Coronary artery (tissue), 2 donors: ENCODE measurements at regions not wholly inside any gene's neighbourhood (a gene's known extent, or its start where the extent isn't known, plus 50 kb on each side); places are given as distances from the start of the nearest gene placed in this dataset.

Experiments used
- DNase-seq: peaks from one replicate; pipeline ENCODE4 v3.0.0-alpha.2; 2017; ENCODE audit warnings: low spot score
- H3K27ac ChIP-seq, 2 donors: fragments of 200-600 bp; sonication (generic); one replicate each; pipeline ENCODE4 v1.5.1; 2016 to 2019
- H3K4me3 ChIP-seq: fragments of 200-600 bp; sonication (generic); 2 replicates; pipeline ENCODE4 v1.5.1; 2016; ENCODE audit warnings: mild to moderate bottlenecking, moderate library complexity
- TF ChIP-seq, protein P1 (sequence below): fragments of 200-600 bp; sonication (generic); IDR thresholded peaks from one replicate; pipeline ENCODE4 v1.5.1; 2019; ENCODE audit warnings: antibody characterized with exemption

DNA sequence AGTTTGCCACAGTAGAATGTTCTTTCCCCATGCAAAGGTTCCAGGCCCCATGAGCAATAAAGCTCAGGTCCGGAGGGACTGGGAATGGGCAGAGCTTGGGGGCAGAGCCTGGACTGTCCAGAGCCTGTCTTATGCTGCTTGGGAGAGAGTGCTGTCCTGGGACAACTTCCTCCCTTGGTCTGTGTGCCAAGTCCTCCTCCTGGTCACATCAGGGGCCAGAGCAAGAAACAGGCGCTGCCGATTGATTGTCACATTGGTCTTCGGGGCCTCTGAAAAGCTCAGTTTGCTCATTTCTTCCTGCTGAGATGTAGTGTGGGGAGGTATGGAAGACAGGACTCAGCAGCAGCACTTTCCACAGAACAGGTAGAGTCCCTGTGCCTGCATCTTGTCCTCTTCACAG is 54.0 kb upstream of the FCN1 start:
- Histone ChIP-seq H3K4me3 (no peak overlapping the region), H3K27ac (no peak overlapping the region)
- no peak for DNase-seq
- TF ChIP-seq, protein P1, sequence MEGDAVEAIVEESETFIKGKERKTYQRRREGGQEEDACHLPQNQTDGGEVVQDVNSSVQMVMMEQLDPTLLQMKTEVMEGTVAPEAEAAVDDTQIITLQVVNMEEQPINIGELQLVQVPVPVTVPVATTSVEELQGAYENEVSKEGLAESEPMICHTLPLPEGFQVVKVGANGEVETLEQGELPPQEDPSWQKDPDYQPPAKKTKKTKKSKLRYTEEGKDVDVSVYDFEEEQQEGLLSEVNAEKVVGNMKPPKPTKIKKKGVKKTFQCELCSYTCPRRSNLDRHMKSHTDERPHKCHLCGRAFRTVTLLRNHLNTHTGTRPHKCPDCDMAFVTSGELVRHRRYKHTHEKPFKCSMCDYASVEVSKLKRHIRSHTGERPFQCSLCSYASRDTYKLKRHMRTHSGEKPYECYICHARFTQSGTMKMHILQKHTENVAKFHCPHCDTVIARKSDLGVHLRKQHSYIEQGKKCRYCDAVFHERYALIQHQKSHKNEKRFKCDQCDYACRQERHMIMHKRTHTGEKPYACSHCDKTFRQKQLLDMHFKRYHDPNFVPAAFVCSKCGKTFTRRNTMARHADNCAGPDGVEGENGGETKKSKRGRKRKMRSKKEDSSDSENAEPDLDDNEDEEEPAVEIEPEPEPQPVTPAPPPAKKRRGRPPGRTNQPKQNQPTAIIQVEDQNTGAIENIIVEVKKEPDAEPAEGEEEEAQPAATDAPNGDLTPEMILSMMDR = no peak

DNA sequence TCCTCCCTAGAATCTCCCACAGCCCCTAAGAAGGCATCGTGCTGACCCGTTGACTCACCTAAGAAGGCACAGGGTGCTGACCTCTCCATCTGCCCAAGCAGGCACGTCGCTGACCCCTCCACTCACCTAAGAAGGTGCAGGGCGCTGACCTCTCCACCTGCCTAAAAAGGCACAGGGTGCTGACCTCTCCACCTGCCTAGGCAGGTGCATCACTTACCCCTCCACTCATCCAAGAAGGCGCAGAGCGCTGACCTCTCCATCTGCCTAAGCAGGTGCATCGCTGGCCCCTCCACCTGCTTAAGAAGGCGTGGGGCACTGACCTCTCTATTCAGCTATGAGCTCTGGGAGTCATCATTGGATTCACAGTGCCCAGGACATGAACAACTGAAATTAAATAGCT is 54.4 kb upstream of the FCN1 start:
- TF ChIP-seq, protein P1 = no peak
- H3K27ac ChIP-seq = no peak overlapping the region
- DNase-seq = no peak
- no peak overlapping the region for H3K4me3 ChIP-seq

DNA sequence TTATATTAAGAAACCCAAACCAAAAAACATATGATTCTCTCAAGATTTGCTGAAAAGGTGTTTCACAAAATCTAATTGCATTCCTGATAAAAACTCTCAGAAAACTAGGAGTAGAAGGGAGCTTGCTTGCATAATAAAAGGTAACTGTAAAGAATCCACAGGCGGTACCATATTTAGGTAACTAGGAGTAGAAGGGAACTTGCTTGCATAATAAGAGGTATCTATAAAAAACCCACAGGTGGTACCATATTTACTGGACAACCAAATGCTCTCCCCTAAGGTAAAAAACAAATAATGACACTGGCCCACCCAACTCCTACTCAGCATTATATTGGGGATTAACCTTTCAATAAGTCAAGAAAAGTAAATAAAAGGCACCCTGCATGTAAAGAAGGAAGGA is 57.5 kb upstream of the FCN1 start:
- Histone ChIP-seq H3K4me3 (no peak overlapping the region), H3K27ac (no peak overlapping the region)
- TF ChIP-seq, protein P1 = no peak
- DNase-seq = no peak

DNA sequence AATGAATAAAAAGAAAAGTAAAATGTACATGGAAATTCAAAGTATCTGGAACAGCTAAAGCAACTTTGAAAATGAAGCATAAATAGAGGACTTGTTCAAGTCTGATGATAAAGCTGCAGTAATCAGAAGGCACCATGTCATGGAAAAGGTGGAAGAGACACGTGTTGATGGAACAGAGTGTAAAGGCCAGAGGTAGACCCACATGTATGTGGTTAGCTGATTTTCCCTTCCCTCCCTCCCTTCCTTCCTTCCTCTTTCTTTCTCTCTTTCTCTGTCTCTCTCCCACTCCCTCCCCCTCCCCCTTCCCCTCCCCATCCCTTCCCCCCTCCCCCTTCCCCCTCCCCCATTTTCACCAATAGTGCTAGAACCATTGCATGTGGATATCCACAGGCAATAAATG is 58.7 kb upstream of the FCN1 start:
- no peak overlapping the region for H3K27ac ChIP-seq
- H3K4me3 ChIP-seq = no peak overlapping the region
- DNase-seq = no peak
- TF ChIP-seq, protein P1 = no peak

DNA sequence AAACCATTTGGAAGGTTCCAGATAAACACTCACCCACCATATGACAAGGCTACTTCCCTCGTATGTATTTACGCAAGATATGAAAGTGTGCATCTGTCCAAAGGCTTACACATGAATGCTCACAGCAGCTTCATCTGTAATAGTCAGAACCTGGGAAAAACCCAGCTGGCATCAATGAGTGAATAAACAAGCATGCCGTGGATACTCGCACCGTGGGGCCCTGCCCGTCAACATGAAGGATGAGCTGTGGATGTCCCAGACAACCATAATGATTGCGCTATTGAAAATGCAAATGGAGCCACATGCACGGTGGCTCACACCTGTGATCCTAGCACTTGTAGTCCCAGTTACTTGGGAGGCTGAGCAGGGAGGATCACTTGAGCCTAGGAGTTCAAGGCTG is 60.6 kb upstream of the FCN1 start:
- no peak overlapping the region for H3K4me3 ChIP-seq
- TF ChIP-seq, protein P1 = no peak
- no peak overlapping the region for H3K27ac ChIP-seq
- no peak for DNase-seq

DNA sequence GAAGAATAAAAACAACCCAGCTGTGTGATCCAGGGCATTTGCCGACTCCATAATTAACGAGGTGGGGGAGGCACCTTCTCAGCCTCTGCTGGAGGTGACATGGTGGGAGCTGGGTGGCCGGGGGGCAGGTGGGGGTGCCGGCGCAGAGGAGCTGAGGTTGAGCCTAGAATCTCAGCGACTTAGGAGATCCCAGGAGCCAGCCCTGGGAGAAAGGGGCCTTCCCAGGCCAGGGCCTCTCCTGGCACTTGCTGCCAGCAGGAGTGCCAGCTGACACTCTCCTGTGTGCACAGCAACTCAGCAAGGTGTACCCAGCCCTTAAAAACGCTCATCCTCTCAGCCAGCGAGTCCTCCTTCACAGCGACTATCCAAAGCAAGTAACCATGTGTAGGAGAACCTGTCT is 62.8 kb upstream of the FCN1 start:
- no peak for DNase-seq
- no peak overlapping the region for H3K27ac ChIP-seq
- TF ChIP-seq, protein P1 = no peak
- H3K4me3 ChIP-seq = no peak overlapping the region

DNA sequence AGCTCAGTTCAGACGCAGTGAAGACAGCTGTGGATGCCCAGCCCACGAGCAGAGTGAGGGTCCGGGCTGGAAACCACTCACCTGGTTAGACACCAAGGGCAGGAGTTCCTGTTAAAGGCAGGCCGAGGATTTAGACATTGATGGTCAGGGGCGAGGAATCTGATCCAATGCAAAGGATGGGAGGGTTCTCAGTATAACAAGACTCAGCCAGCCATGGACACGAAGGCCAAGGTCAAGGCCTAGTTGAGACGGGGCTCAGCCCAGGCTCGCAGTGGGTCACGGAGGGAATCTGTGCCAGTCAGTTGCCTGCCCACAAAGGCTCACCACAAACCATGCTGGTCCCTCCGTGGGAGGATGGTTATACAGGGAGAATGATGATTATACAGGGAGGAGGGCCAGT is 63.3 kb upstream of the FCN1 start:
- no peak overlapping the region for H3K4me3 ChIP-seq
- H3K27ac ChIP-seq = no peak overlapping the region
- TF ChIP-seq, protein P1 = no peak
- no peak for DNase-seq
